K562 (cell line): ENCODE measurements at regions not wholly inside any gene's neighbourhood (a gene's known extent, or its start where the extent isn't known, plus 50 kb on each side); places are given as distances from the start of the nearest gene placed in this dataset.

Experiments used
- ATAC-seq: fragments of 200-7000 bp; cut with Tn5 transposase; 3 replicates; pipeline ENCODE4 v1.9.1; 2020; ENCODE audit warnings: moderate library complexity
- BruUV-seq: library from RNA; stranded (reverse); fragments of 400-500 nt; replicated peaks from 2 replicates; lab custom pipeline; 2021; lab: Mats Ljungman, UMichigan
- CTCF ChIA-PET: fragments of 300-600 bp; formaldehyde crosslinking; extraction: SDS; loops from one replicate; lab custom pipeline; 2021; ENCODE audit warnings: low intra/inter-chr PET ratio; lab: Yijun Ruan, JAX
- POLR2A ChIA-PET: fragments of 300-600, 350-650 bp; sonication (Branson Sonifier 250); formaldehyde crosslinking; extraction: SDS; loops from one replicate; lab custom pipeline; 2021; ENCODE audit warnings: antibody characterized with exemption, inconsistent platforms; lab: Yijun Ruan, JAX
- DNase-seq, 4 experiments: peaks; one replicate each; pipeline versions ENCODE4 v3.0.0 to v3.0.0-alpha.2; 2011 to 2018; ENCODE audit warnings: low spot score in 3 of 4, mixed read lengths in 3 of 4; ENCODE audit errors: extremely low read depth in 1 of 4
- FAIRE-seq: peaks from 2 replicates; lab custom pipeline; 2011; peaks lifted over from hg19 to GRCh38; lab: Jason Lieb, UNC
- H2AFZ ChIP-seq: 2 replicates; pipeline ENCODE4 v1.6.0; 2011; ENCODE audit warnings: low read depth, low read length, control low read depth, inconsistent platforms
- H3K27ac ChIP-seq: fragments of 200-600 bp; 3 replicates; pipeline ENCODE4 v1.8.0; 2011; ENCODE audit warnings: low read depth, mild to moderate bottlenecking, control low read depth, inconsistent platforms, low read length, moderate library complexity, mixed read lengths; ENCODE audit errors: extremely low read depth
- H3K27me3 ChIP-seq, 2 experiments: fragments of 300-600 bp in 1 of 2; 2 replicates in 1 of 2; 3 replicates in 1 of 2; pipeline versions ENCODE4 v1.6.0 to v1.8.0; 2011; ENCODE audit warnings: inconsistent platforms in 2 of 2, low read length in 2 of 2, mild to moderate bottlenecking in 1 of 2, mixed read lengths in 1 of 2, moderate library complexity in 1 of 2; ENCODE audit not compliant: control insufficient read depth in 2 of 2, insufficient read depth in 2 of 2
- H3K36me3 ChIP-seq: fragments of 300-600 bp; 3 replicates; pipeline ENCODE4 v1.8.0; 2011; ENCODE audit warnings: mild to moderate bottlenecking, low read length, inconsistent platforms; ENCODE audit not compliant: control insufficient read depth, insufficient read depth
- H3K4me1 ChIP-seq, 2 experiments: fragments of 200-600 bp in 1 of 2; replicated peaks in 1 of 2; 2 replicates in 1 of 2; 3 replicates in 1 of 2; pipeline versions ENCODE4 v1.5.1 to v1.8.0; 2011; ENCODE audit warnings: inconsistent platforms in 2 of 2, low read length in 2 of 2, mild to moderate bottlenecking in 1 of 2, mixed read lengths in 1 of 2, moderate library complexity in 1 of 2; ENCODE audit not compliant: control insufficient read depth in 2 of 2, insufficient read depth in 2 of 2
- H3K4me2 ChIP-seq: 2 replicates; pipeline ENCODE4 v1.6.1; 2011; ENCODE audit warnings: low read length, control low read depth, inconsistent platforms, mixed read lengths; ENCODE audit not compliant: insufficient read depth
- H3K4me3 ChIP-seq: fragments of 200-600 bp; sonication (generic), shearing (Covaris generic); 2 replicates; pipeline ENCODE4 v1.5.1; 2016; ENCODE audit warnings: control low read depth, inconsistent platforms
- H3K79me2 ChIP-seq: fragments of 200-600 bp; 3 replicates; pipeline ENCODE4 v1.8.0; 2011; ENCODE audit warnings: low read length, inconsistent platforms; ENCODE audit not compliant: control insufficient read depth, insufficient read depth
- H3K9ac ChIP-seq, 2 experiments: 2 replicates each; pipeline versions ENCODE4 v1.6.0 to v1.6.1; 2011; ENCODE audit warnings: low read depth in 2 of 2, low read length in 2 of 2, control low read depth in 1 of 2, inconsistent platforms in 1 of 2, mild to moderate bottlenecking in 1 of 2, mixed read lengths in 1 of 2; ENCODE audit not compliant: insufficient read depth in 1 of 2
- H3K9me1 ChIP-seq: one replicate; pipeline ENCODE4 v1.6.0; 2011; ENCODE audit warnings: inconsistent platforms, mild to moderate bottlenecking, low read length, moderate library complexity; ENCODE audit not compliant: control insufficient read depth, insufficient read depth
- H3K9me3 ChIP-seq: replicated peaks from 2 replicates; pipeline ENCODE4 v1.5.1; 2011; ENCODE audit warnings: low read depth, low read length, inconsistent platforms; ENCODE audit not compliant: control insufficient read depth, insufficient read depth
- H4K20me1 ChIP-seq: replicated peaks from 2 replicates; pipeline ENCODE4 v1.6.1; 2011; ENCODE audit warnings: low read length, inconsistent platforms, mixed read lengths; ENCODE audit not compliant: control insufficient read depth, insufficient read depth
- E4F1 ChIP-seq: fragments of 250-450 bp; sonication (Bioruptor Pico); IDR thresholded peaks from 2 replicates; pipeline ENCODE4 v1.5.0; 2021; ENCODE audit warnings: mild to moderate bottlenecking, borderline replicate concordance
- ELF4 ChIP-seq: fragments of 450-650 bp; formaldehyde crosslinking; IDR thresholded peaks from 2 replicates; pipeline ENCODE4 v1.4.0; 2022; ENCODE audit warnings: missing genetic modification characterization
- GATA2 ChIP-seq: sonication (generic); formaldehyde crosslinking; IDR thresholded peaks from 2 replicates; pipeline ENCODE4 v1.4.0; 2020; ENCODE audit warnings: mild to moderate bottlenecking, missing genetic modification reagents
- MIER1 ChIP-seq: fragments of 450-650 bp; IDR thresholded peaks from 2 replicates; pipeline ENCODE4 v1.6.1; 2016; ENCODE audit warnings: antibody characterized with exemption, mild to moderate bottlenecking, low read depth
- NFE2 ChIP-seq: IDR thresholded peaks from 2 replicates; pipeline ENCODE4 v1.6.1; 2014; ENCODE audit warnings: antibody characterized with exemption, low read depth
- NFXL1 ChIP-seq: fragments of 450-650 bp; formaldehyde crosslinking; IDR thresholded peaks from 2 replicates; pipeline ENCODE4 v1.4.0; 2021; ENCODE audit warnings: mild to moderate bottlenecking
- TAF15 ChIP-seq: fragments of 200-400 bp; formaldehyde crosslinking; IDR thresholded peaks from 2 replicates; pipeline ENCODE4 v1.6.1; 2017; ENCODE audit warnings: mild to moderate bottlenecking, low read depth, low read length, moderate library complexity
- TEAD4 ChIP-seq, 2 experiments: sonication (generic) in 1 of 2; formaldehyde crosslinking in 1 of 2; IDR thresholded peaks; 2 replicates each; pipeline versions ENCODE4 v1.6.1 to v1.8.0; 2012 to 2022; ENCODE audit warnings: borderline replicate concordance in 1 of 2, inconsistent platforms in 1 of 2, low read length in 1 of 2, mild to moderate bottlenecking in 1 of 2, missing genetic modification reagents in 1 of 2
- THAP7 ChIP-seq: fragments of 250-450 bp; sonication (Bioruptor Pico); IDR thresholded peaks from 2 replicates; pipeline ENCODE4 v1.5.0; 2021
- WHSC1 ChIP-seq: IDR thresholded peaks from one replicate; pipeline ENCODE4 v1.6.1; 2012; ENCODE audit warnings: low read length, control low read depth, inconsistent platforms
- YY1 ChIP-seq, 3 experiments: IDR thresholded peaks; 2 replicates each; pipeline ENCODE4 v1.6.1; 2011; ENCODE audit warnings: low read length in 2 of 3, mild to moderate bottlenecking in 2 of 3, moderate library complexity in 2 of 3, borderline replicate concordance in 1 of 3, control low read depth in 1 of 3, low read depth in 1 of 3; ENCODE audit not compliant: insufficient read depth in 3 of 3, insufficient replicate concordance in 2 of 3, control insufficient read depth in 1 of 3, insufficient read length in 1 of 3; ENCODE audit errors: extremely low read depth in 1 of 3
- ZNF316 ChIP-seq: fragments of 450-650 bp; IDR thresholded peaks from 2 replicates; pipeline ENCODE4 v1.6.1; 2016
- ZNF354B ChIP-seq: fragments of 250-450 bp; sonication (Bioruptor Pico); IDR thresholded peaks from 2 replicates; pipeline ENCODE4 v1.4.0; 2020
- ZNF431 ChIP-seq: sonication (generic); formaldehyde crosslinking; IDR thresholded peaks from 2 replicates; pipeline ENCODE4 v1.8.0; 2022; ENCODE audit warnings: mild to moderate bottlenecking, missing genetic modification reagents
- ZNF695 ChIP-seq: fragments of 450-650 bp; formaldehyde crosslinking; IDR thresholded peaks from 2 replicates; pipeline ENCODE4 v1.4.0; 2020; ENCODE audit warnings: mild to moderate bottlenecking, moderate library complexity
- WGBS: fragments of 100-300 bp; shearing (Covaris generic); methylation state at CpG from one replicate; pipeline ENCODE4 v1.1.6; 2016; ENCODE audit warnings: low coverage, mixed read lengths; ENCODE audit not compliant: insufficient coverage; ENCODE audit errors: missing lambda C conversion rate; 5-methylcytosine and 5-hydroxymethylcytosine counted together
- in situ Hi-C: fragments of 300-500 bp; cut with MboI; formaldehyde crosslinking; loops from 4 replicates; pipeline ENCODE4 v1.15.0; 2018; ENCODE audit warnings: inconsistent platforms, mixed read lengths
- intact Hi-C: fragments of 100-400 bp; cut with micrococcal nuclease; formaldehyde crosslinking; loops from 2 replicates; pipeline ENCODE4 v1.14.2; 2022
- TF ChIP-seq, protein P1 (sequence below): fragments of 250-450 bp; sonication (Bioruptor Pico); IDR thresholded peaks from 2 replicates; pipeline ENCODE4 v1.5.0; 2021; ENCODE audit warnings: mild to moderate bottlenecking, moderate library complexity

GRCh38 chr7:156122752-156123354 is 310.6 kb upstream of the SHH start:
- Histone ChIP-seq H3K9me1 (no peaks in the 10 kb centered on the region), H3K4me3 (no peak overlapping the region), H3K9ac (no peak overlapping the region), H3K27ac (no peak overlapping the region), H4K20me1 (peaks cover 19% of the 10 kb centered on the region; the same call in 1 of the 2 replicates), H3K4me1 (peaks cover 0 to 6% of the 10 kb centered on the region in 2 experiments; a peak in 1 of 5 replicates), H3K9me3 (no peaks in the 10 kb centered on the region), H3K36me3 (no peaks in the 10 kb centered on the region), H3K79me2 (no peaks in the 10 kb centered on the region), H3K4me2 (no peak overlapping the region), H2AFZ (no peak overlapping the region), H3K27me3 (peaks cover 54 to 81% of the 10 kb centered on the region in 2 experiments)
- ATAC-seq (no peak), FAIRE-seq (no peak), DNase-seq (no peak)
- intact Hi-C loops: no loop called here
- BruUV-seq: no TSS peak
- ChIA-PET POLR2A (interaction anchor here (0.7 to 1.1 kb wide), 2 partner anchors 9 to 811 kb away, joined by 3 read pairs; no protein-coding TSS in a partner anchor), CTCF (no interaction called here)
- in situ Hi-C loops: no loop called here
- under 1% methylated on average over 21 of the region's 23 CpGs for WGBS
- TF ChIP-seq ZNF431 (CRISPR knock-in tag) (no peak), WHSC1 (no peak), THAP7 (CRISPR knock-in tag) (no peak), MIER1 (no peak), ELF4 (CRISPR knock-in tag) (no peak), YY1 (IDR thresholded peaks at IDR 0.05; ENCODE audit: borderline replicate concordance in 1 of 3, control insufficient read depth in 1 of 3, extremely low read depth in 1 of 3, insufficient read depth in 3 of 3, insufficient read length in 1 of 3, insufficient replicate concordance in 2 of 3, low read depth in 1 of 3, low read length in 2 of 3) (no peak), E4F1 (CRISPR knock-in tag) (no peak), GATA2 (no peak), TAF15 (no peak), TEAD4 (IDR thresholded peaks at IDR 0.05; ENCODE audit: low read length) (no peak), TEAD4 (CRISPR knock-in tag; IDR thresholded peaks at IDR 0.05; ENCODE audit: borderline replicate concordance) (no peak), NFXL1 (no peak), ZNF354B (CRISPR knock-in tag) (no peak), ZNF316 (no peak), ZNF695 (CRISPR knock-in tag) (no peak), NFE2 (no peak)
- TF ChIP-seq, protein P1, sequence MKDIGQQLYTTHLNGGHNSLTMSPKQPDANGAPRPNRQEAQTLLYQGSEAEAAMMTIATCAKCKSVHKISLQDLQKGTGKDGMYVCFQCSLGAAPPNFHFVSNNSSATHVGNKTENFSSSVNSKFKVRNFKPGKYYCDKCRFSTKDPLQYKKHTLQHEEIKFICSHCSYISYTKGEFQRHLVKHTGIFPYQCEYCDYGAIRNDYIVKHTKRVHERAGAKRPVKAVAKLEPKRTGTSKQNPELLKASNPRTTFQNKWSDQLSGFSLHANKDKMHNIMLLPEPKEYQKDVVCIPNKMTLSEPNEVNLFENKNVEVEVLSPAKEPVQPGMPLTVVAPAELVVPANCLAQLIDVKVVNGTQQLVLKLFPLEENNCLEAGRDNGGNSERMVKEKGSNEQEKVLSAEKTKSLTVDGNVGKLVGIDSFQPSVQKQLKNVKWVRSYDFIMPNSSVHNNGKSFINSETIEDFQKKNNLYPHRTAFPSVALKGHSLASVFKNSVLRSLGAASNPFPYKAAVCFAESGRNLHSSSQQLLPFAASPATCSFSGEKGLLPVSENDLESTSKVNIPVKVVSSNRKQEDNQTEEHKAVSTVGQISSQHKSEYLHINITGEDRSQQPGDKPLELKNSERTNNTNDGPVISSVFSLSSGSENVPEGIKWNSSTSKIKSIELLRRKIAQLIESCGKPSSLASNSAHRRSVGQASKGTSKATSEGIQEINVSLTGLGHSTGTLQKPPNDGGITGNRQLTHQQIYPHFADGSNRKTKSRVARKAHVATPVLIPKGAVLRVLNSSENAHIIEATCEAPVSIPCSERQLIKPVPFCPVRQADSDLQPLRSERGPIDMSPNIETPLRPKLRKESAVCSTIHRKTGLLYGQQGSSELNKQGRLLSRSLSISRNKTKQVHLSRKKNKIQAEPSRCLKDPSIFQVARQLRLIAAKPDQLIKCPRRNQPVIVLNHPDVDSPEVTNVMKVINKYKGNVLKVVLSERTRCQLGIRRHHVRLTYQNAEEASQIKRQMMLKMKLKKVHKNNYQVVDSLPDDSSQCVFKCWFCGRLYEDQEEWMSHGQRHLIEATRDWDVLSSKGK (CRISPR knock-in tag): no peak
